ENCODE measurements at regions not wholly inside any gene's neighbourhood (a gene's known extent, or its start where the extent isn't known, plus 50 kb on each side); places are given as distances from the start of the nearest gene placed in this dataset.

- peaks cover 6% of the 10 kb centered on the region; the same call in 1 of the 2 replicates for H3K27me3 ChIP-seq (ENCODE audit: control insufficient read depth, low read length)
- H3K9me3 ChIP-seq (ENCODE audit: control insufficient read depth, insufficient read depth, low read length), result no peaks in the 10 kb centered on the region
- H3K36me3 ChIP-seq (ENCODE audit: control insufficient read depth, low read length), result no peaks in the 10 kb centered on the region
- H3K4me3 ChIP-seq (ENCODE audit: low read length), result no peak overlapping the region
- TF ChIP-seq EZH2phosphoT487 (IDR thresholded peaks at IDR 0.05; ENCODE audit: borderline replicate concordance, low read length) (no peak), CTCF (IDR thresholded peaks at IDR 0.05; ENCODE audit: low read depth, low read length, poor library complexity, severe bottlenecking) (no peak)
- H3K4me2 ChIP-seq (ENCODE audit: low read length), result no peak overlapping the region
- no peaks in the 10 kb centered on the region for H4K20me1 ChIP-seq (ENCODE audit: control insufficient read depth, insufficient read depth, low read depth, low read length)
- no peaks in the 10 kb centered on the region for H3K4me1 ChIP-seq (ENCODE audit: control insufficient read depth, low read length)
- H3K79me2 ChIP-seq (ENCODE audit: control insufficient read depth, low read length), result no peaks in the 10 kb centered on the region
- no peak overlapping the region for H3K27ac ChIP-seq (ENCODE audit: low read depth, low read length)
- no peaks in the 10 kb centered on the region for H3F3A ChIP-seq (ENCODE audit: control insufficient read depth, insufficient read depth)
- no peaks in the 10 kb centered on the region for H3K9me2 ChIP-seq (replicated peaks; ENCODE audit: control insufficient read depth, low read length)
Measured at GRCh38 chr4:183848805-183849204, 56.3 kb upstream of the STOX2 start.

- H3K4me3 ChIP-seq (ENCODE audit: low read length), result no peak overlapping the region
- no peaks in the 10 kb centered on the region for H3F3A ChIP-seq (ENCODE audit: control insufficient read depth, insufficient read depth)
- no peaks in the 10 kb centered on the region for H3K79me2 ChIP-seq (ENCODE audit: control insufficient read depth, low read length)
- H3K27ac ChIP-seq (ENCODE audit: low read depth, low read length), result no peak overlapping the region
- no peaks in the 10 kb centered on the region for H4K20me1 ChIP-seq (ENCODE audit: control insufficient read depth, insufficient read depth, low read depth, low read length)
- no peaks in the 10 kb centered on the region for H3K9me3 ChIP-seq (ENCODE audit: control insufficient read depth, insufficient read depth, low read length)
- H3K4me1 ChIP-seq (ENCODE audit: control insufficient read depth, low read length), result no peaks in the 10 kb centered on the region
- no peaks in the 10 kb centered on the region for H3K27me3 ChIP-seq (ENCODE audit: control insufficient read depth, low read length)
- H3K9me2 ChIP-seq (replicated peaks; ENCODE audit: control insufficient read depth, low read length), result no peaks in the 10 kb centered on the region
- H3K4me2 ChIP-seq (ENCODE audit: low read length), result no peak overlapping the region
- TF ChIP-seq EZH2phosphoT487 (IDR thresholded peaks at IDR 0.05; ENCODE audit: borderline replicate concordance, low read length) (no peak), CTCF (IDR thresholded peaks at IDR 0.05; ENCODE audit: low read depth, low read length, poor library complexity, severe bottlenecking) (no peak)
- H3K36me3 ChIP-seq (ENCODE audit: control insufficient read depth, low read length), result no peaks in the 10 kb centered on the region
Measured at GRCh38 chr4:183852910-183853547, 52.1 kb upstream of the STOX2 start.

GRCh38 chr4:183853548-183853940 is 51.6 kb upstream of the STOX2 start:
- Histone ChIP-seq H3K4me1 (ENCODE audit: control insufficient read depth, low read length) (no peaks in the 10 kb centered on the region), H3K9me3 (ENCODE audit: control insufficient read depth, insufficient read depth, low read length) (no peaks in the 10 kb centered on the region), H3K79me2 (ENCODE audit: control insufficient read depth, low read length) (no peaks in the 10 kb centered on the region), H3K27me3 (ENCODE audit: control insufficient read depth, low read length) (no peaks in the 10 kb centered on the region), H3K36me3 (ENCODE audit: control insufficient read depth, low read length) (no peaks in the 10 kb centered on the region), H3K4me3 (ENCODE audit: low read length) (no peak overlapping the region), H3K9me2 (replicated peaks; ENCODE audit: control insufficient read depth, low read length) (no peaks in the 10 kb centered on the region), H3F3A (ENCODE audit: control insufficient read depth, insufficient read depth) (no peaks in the 10 kb centered on the region), H4K20me1 (ENCODE audit: control insufficient read depth, insufficient read depth, low read depth, low read length) (no peaks in the 10 kb centered on the region), H3K4me2 (ENCODE audit: low read length) (no peak overlapping the region), H3K27ac (ENCODE audit: low read depth, low read length) (no peak overlapping the region)
- TF ChIP-seq CTCF (IDR thresholded peaks at IDR 0.05; ENCODE audit: low read depth, low read length, poor library complexity, severe bottlenecking) (no peak), EZH2phosphoT487 (IDR thresholded peaks at IDR 0.05; ENCODE audit: borderline replicate concordance, low read length) (no peak)

Data from DOHH2 (cell line).